T-helper 1 cell treated with Interleukin-12 subunit alpha and Interleukin-12 subunit beta and Interleukin-4 antibody, amounts not matched to agents 30 μg/mL and 1 μg/mL, for 36 hours (primary cell): ENCODE measurements at regions not wholly inside any gene's neighbourhood (a gene's known extent, or its start where the extent isn't known, plus 50 kb on each side); places are given as distances from the start of the nearest gene placed in this dataset.

Experiments used
- H3K27ac Mint-ChIP-seq: one replicate; pipeline ENCODE4 v1.8.0; 2021; ENCODE audit warnings: mild to moderate bottlenecking, mixed read lengths
- H3K27me3 Mint-ChIP-seq: one replicate; pipeline ENCODE4 v1.8.0; 2021; ENCODE audit warnings: low read depth, mixed read lengths
- H3K36me3 Mint-ChIP-seq: one replicate; pipeline ENCODE4 v1.8.0; 2021; ENCODE audit warnings: low read depth, mixed read lengths
- H3K4me1 Mint-ChIP-seq: one replicate; pipeline ENCODE4 v1.8.0; 2021; ENCODE audit warnings: low read depth, mixed read lengths
- H3K4me3 Mint-ChIP-seq: one replicate; pipeline ENCODE4 v1.8.0; 2021; ENCODE audit warnings: mild to moderate bottlenecking, moderate library complexity, mixed read lengths
- H3K9me3 Mint-ChIP-seq: one replicate; pipeline ENCODE4 v1.8.0; 2021; ENCODE audit warnings: mixed read lengths

GRCh38 chr5:98050583-98050982 lies 722.9 kb upstream of the RGMB start:
- no peaks in the 10 kb centered on the region for H3K9me3 Mint-ChIP-seq
- no peak overlapping the region for H3K4me3 Mint-ChIP-seq
- H3K27ac Mint-ChIP-seq: no peak overlapping the region
- H3K36me3 Mint-ChIP-seq: no peaks in the 10 kb centered on the region
- H3K4me1 Mint-ChIP-seq: no peaks in the 10 kb centered on the region
- H3K27me3 Mint-ChIP-seq: no peaks in the 10 kb centered on the region

GRCh38 chr5:98053170-98053569 lies 720.3 kb upstream of the RGMB start:
- no peak overlapping the region for H3K27ac Mint-ChIP-seq

GRCh38 chr5:98060148-98060547 lies 713.3 kb upstream of the RGMB start:
- Mint-ChIP-seq H3K4me3 (no peak overlapping the region), H3K36me3 (no peaks in the 10 kb centered on the region), H3K27ac (no peak overlapping the region), H3K9me3 (no peaks in the 10 kb centered on the region), H3K27me3 (no peaks in the 10 kb centered on the region), H3K4me1 (no peaks in the 10 kb centered on the region)

More at GRCh38 chr5:98053170-98053569, 720.3 kb upstream of the RGMB start:
- H3K4me1 Mint-ChIP-seq: no peaks in the 10 kb centered on the region
- H3K36me3 Mint-ChIP-seq: no peaks in the 10 kb centered on the region
- no peak overlapping the region for H3K4me3 Mint-ChIP-seq
- no peaks in the 10 kb centered on the region for H3K9me3 Mint-ChIP-seq
- no peaks in the 10 kb centered on the region for H3K27me3 Mint-ChIP-seq

- no peaks in the 10 kb centered on the region for H3K27me3 Mint-ChIP-seq
- no peak overlapping the region for H3K4me3 Mint-ChIP-seq
- H3K27ac Mint-ChIP-seq: no peak overlapping the region
- H3K36me3 Mint-ChIP-seq: no peaks in the 10 kb centered on the region
- no peaks in the 10 kb centered on the region for H3K9me3 Mint-ChIP-seq
- H3K4me1 Mint-ChIP-seq: no peaks in the 10 kb centered on the region
Measured at GRCh38 chr5:98064118-98064685, 709.3 kb upstream of the RGMB start.

GRCh38 chr5:98065261-98065909 lies 708.1 kb upstream of the RGMB start:
- Mint-ChIP-seq H3K36me3 (no peaks in the 10 kb centered on the region), H3K9me3 (no peaks in the 10 kb centered on the region), H3K4me3 (no peak overlapping the region), H3K27me3 (no peaks in the 10 kb centered on the region), H3K27ac (no peak overlapping the region), H3K4me1 (peaks cover 4% of the 10 kb centered on the region)

GRCh38 chr5:98066910-98067309 lies 706.6 kb upstream of the RGMB start:
- no peaks in the 10 kb centered on the region for H3K27me3 Mint-ChIP-seq
- no peak overlapping the region for H3K27ac Mint-ChIP-seq
- no peaks in the 10 kb centered on the region for H3K36me3 Mint-ChIP-seq
- H3K9me3 Mint-ChIP-seq: no peaks in the 10 kb centered on the region
- H3K4me1 Mint-ChIP-seq: peaks cover 4% of the 10 kb centered on the region
- no peak overlapping the region for H3K4me3 Mint-ChIP-seq

GRCh38 chr5:98069876-98070512 lies 703.5 kb upstream of the RGMB start:
- no peaks in the 10 kb centered on the region for H3K27me3 Mint-ChIP-seq
- no peak overlapping the region for H3K4me3 Mint-ChIP-seq
- H3K9me3 Mint-ChIP-seq: no peaks in the 10 kb centered on the region
- no peaks in the 10 kb centered on the region for H3K36me3 Mint-ChIP-seq
- H3K27ac Mint-ChIP-seq: no peak overlapping the region
- H3K4me1 Mint-ChIP-seq: peaks cover 4% of the 10 kb centered on the region

- Mint-ChIP-seq H3K4me1 (peaks cover 4% of the 10 kb centered on the region), H3K4me3 (no peak overlapping the region), H3K27ac (no peak overlapping the region), H3K27me3 (no peaks in the 10 kb centered on the region), H3K9me3 (no peaks in the 10 kb centered on the region), H3K36me3 (no peaks in the 10 kb centered on the region)
Measured at GRCh38 chr5:98072921-98073320, 700.5 kb upstream of the RGMB start.

GRCh38 chr5:98076501-98076900 lies 697.0 kb upstream of the RGMB start:
- H3K36me3 Mint-ChIP-seq: no peaks in the 10 kb centered on the region
- no peaks in the 10 kb centered on the region for H3K27me3 Mint-ChIP-seq
- H3K4me1 Mint-ChIP-seq: no peaks in the 10 kb centered on the region
- no peaks in the 10 kb centered on the region for H3K9me3 Mint-ChIP-seq
- H3K27ac Mint-ChIP-seq: no peak overlapping the region
- no peak overlapping the region for H3K4me3 Mint-ChIP-seq

GRCh38 chr5:98085593-98085992 lies 687.9 kb upstream of the RGMB start:
- H3K27ac Mint-ChIP-seq: no peak overlapping the region
- H3K4me3 Mint-ChIP-seq: no peak overlapping the region
- H3K4me1 Mint-ChIP-seq: no peaks in the 10 kb centered on the region
- H3K27me3 Mint-ChIP-seq: no peaks in the 10 kb centered on the region
- H3K9me3 Mint-ChIP-seq: no peaks in the 10 kb centered on the region
- H3K36me3 Mint-ChIP-seq: no peaks in the 10 kb centered on the region

- no peaks in the 10 kb centered on the region for H3K27me3 Mint-ChIP-seq
Measured at GRCh38 chr5:98095072-98095471, 678.4 kb upstream of the RGMB start.

GRCh38 chr5:98096155-98096554 lies 677.3 kb upstream of the RGMB start:
- no peak overlapping the region for H3K4me3 Mint-ChIP-seq
- no peaks in the 10 kb centered on the region for H3K9me3 Mint-ChIP-seq
- H3K27me3 Mint-ChIP-seq: no peaks in the 10 kb centered on the region
- no peak overlapping the region for H3K27ac Mint-ChIP-seq
- no peaks in the 10 kb centered on the region for H3K36me3 Mint-ChIP-seq
- no peaks in the 10 kb centered on the region for H3K4me1 Mint-ChIP-seq

More at GRCh38 chr5:98095072-98095471, 678.4 kb upstream of the RGMB start:
- Mint-ChIP-seq H3K36me3 (no peaks in the 10 kb centered on the region), H3K4me3 (no peak overlapping the region), H3K27ac (no peak overlapping the region), H3K9me3 (no peaks in the 10 kb centered on the region), H3K4me1 (no peaks in the 10 kb centered on the region)

GRCh38 chr5:98099448-98100105 lies 673.9 kb upstream of the RGMB start:
- Mint-ChIP-seq H3K4me3 (no peak overlapping the region), H3K36me3 (no peaks in the 10 kb centered on the region), H3K27me3 (no peaks in the 10 kb centered on the region), H3K9me3 (no peaks in the 10 kb centered on the region), H3K27ac (no peak overlapping the region), H3K4me1 (no peaks in the 10 kb centered on the region)

GRCh38 chr5:98101131-98101530 lies 672.3 kb upstream of the RGMB start:
- no peak overlapping the region for H3K4me3 Mint-ChIP-seq
- H3K36me3 Mint-ChIP-seq: no peaks in the 10 kb centered on the region
- H3K27me3 Mint-ChIP-seq: no peaks in the 10 kb centered on the region
- H3K9me3 Mint-ChIP-seq: no peaks in the 10 kb centered on the region
- H3K27ac Mint-ChIP-seq: no peak overlapping the region
- no peaks in the 10 kb centered on the region for H3K4me1 Mint-ChIP-seq

- Mint-ChIP-seq H3K27me3 (no peaks in the 10 kb centered on the region), H3K9me3 (no peaks in the 10 kb centered on the region), H3K36me3 (no peaks in the 10 kb centered on the region), H3K4me1 (no peaks in the 10 kb centered on the region), H3K4me3 (no peak overlapping the region), H3K27ac (no peak overlapping the region)
Measured at GRCh38 chr5:98102936-98103335, 670.5 kb upstream of the RGMB start.
